Mesothelial cell of epicardium (in vitro differentiated cells): ENCODE measurements at regions not wholly inside any gene's neighbourhood (a gene's known extent, or its start where the extent isn't known, plus 50 kb on each side); places are given as distances from the start of the nearest gene placed in this dataset.

Experiments
- DNase-seq, 2 experiments: peaks; one replicate each; pipeline ENCODE4 v3.0.0; 2021; ENCODE audit warnings: low spot score in 2 of 2; ENCODE audit not compliant: unreplicated experiment in 2 of 2
- H3K27ac Mint-ChIP-seq: 2 replicates; pipeline ENCODE4 v1.8.0; 2021; ENCODE audit warnings: mixed read lengths
- H3K27me3 Mint-ChIP-seq: 2 replicates; pipeline ENCODE4 v1.8.0; 2021; ENCODE audit warnings: low read depth, mixed read lengths
- H3K36me3 Mint-ChIP-seq: 2 replicates; pipeline ENCODE4 v1.8.0; 2021; ENCODE audit warnings: mixed read lengths
- H3K4me1 Mint-ChIP-seq: 2 replicates; pipeline ENCODE4 v1.8.0; 2021; ENCODE audit warnings: mixed read lengths
- H3K4me3 Mint-ChIP-seq: 2 replicates; pipeline ENCODE4 v1.8.0; 2021; ENCODE audit warnings: mild to moderate bottlenecking, moderate library complexity, mixed read lengths
- H3K9me3 Mint-ChIP-seq: 2 replicates; pipeline ENCODE4 v1.8.0; 2021; ENCODE audit warnings: mixed read lengths
- TF ChIP-seq, protein P1 (sequence below): fragments of 200-600 bp; sonication (generic); IDR thresholded peaks from one replicate; pipeline ENCODE4 v1.5.0; 2021; ENCODE audit warnings: antibody characterized with exemption; ENCODE audit not compliant: unreplicated experiment

DNA sequence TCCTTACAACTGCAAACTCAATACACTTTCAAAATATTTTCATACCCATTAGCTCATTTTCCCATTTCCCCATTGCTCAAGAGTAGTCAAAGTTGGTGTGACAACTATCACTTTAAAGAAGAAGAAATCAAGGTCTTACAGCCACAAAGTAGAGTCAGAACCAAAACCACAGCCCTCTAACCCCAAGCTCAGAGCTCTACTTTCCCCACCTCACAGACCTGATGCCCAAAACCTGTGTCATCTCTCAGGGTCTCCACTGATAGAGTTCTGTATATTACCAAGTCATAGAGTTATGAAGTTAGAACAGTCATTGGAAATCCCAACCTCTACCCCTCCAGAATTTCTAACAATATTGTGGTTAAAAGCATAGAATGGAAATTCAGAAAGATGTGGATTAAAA is 505.8 kb downstream of the RAB28 start:
- H3K9me3 Mint-ChIP-seq, result peaks cover 23% of the 10 kb centered on the region
- no peaks in the 10 kb centered on the region for H3K36me3 Mint-ChIP-seq
- DNase-seq, result no peak
- no peak overlapping the region for H3K27ac Mint-ChIP-seq
- H3K4me1 Mint-ChIP-seq, result no peaks in the 10 kb centered on the region
- peaks cover 2% of the 10 kb centered on the region for H3K27me3 Mint-ChIP-seq
- TF ChIP-seq, protein P1, sequence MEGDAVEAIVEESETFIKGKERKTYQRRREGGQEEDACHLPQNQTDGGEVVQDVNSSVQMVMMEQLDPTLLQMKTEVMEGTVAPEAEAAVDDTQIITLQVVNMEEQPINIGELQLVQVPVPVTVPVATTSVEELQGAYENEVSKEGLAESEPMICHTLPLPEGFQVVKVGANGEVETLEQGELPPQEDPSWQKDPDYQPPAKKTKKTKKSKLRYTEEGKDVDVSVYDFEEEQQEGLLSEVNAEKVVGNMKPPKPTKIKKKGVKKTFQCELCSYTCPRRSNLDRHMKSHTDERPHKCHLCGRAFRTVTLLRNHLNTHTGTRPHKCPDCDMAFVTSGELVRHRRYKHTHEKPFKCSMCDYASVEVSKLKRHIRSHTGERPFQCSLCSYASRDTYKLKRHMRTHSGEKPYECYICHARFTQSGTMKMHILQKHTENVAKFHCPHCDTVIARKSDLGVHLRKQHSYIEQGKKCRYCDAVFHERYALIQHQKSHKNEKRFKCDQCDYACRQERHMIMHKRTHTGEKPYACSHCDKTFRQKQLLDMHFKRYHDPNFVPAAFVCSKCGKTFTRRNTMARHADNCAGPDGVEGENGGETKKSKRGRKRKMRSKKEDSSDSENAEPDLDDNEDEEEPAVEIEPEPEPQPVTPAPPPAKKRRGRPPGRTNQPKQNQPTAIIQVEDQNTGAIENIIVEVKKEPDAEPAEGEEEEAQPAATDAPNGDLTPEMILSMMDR, result no peak
- H3K4me3 Mint-ChIP-seq, result no peak overlapping the region

DNA sequence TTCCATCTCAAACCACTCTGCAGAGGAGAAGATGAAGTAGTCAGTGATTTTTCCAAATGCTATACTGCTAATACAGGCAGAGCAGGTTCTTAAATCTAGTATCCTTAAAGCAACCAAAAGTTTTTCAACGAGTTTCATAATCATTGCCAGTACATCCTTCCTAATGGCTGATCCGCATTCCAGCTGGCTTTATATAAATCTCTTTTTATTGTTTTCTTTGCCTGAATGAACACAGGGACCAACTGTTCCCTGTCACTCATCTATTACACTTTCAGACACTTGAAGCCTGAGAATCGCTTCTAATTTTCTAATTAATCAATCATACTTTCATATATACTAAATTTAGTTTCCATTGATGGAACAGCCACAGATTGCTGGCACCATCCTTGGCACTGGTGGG is 508.6 kb downstream of the RAB28 start:
- Mint-ChIP-seq H3K4me1 (no peaks in the 10 kb centered on the region), H3K9me3 (peaks cover 8% of the 10 kb centered on the region), H3K27me3 (peaks cover 2% of the 10 kb centered on the region), H3K27ac (no peak overlapping the region), H3K36me3 (no peaks in the 10 kb centered on the region), H3K4me3 (no peak overlapping the region)
- TF ChIP-seq, protein P1, result no peak
- DNase-seq, result no peak

DNA sequence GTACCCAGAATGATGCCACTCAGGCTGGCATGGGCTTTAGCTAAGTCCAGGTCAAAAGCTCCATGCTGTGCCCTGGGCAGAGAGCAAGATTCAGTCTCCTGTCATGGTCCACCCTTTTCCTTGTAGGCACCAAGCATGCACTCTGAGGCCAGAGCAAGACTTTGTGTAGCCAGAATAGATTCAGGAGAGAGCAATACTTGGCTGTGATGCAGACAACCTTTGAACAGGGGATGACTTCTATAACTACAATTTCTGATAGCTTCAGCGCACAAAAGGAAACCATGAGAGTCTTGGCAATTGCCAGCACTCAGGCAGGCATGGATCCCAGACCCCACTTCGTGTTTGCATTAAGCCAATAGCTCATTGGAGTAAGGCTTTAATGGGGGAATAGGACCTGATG is 510.6 kb downstream of the RAB28 start:
- DNase-seq, result no peak
- Mint-ChIP-seq H3K27me3 (peaks cover 2% of the 10 kb centered on the region), H3K9me3 (peaks cover 8% of the 10 kb centered on the region), H3K4me3 (no peak overlapping the region), H3K27ac (no peak overlapping the region), H3K36me3 (no peaks in the 10 kb centered on the region), H3K4me1 (no peaks in the 10 kb centered on the region)
- TF ChIP-seq, protein P1, result no peak

DNA sequence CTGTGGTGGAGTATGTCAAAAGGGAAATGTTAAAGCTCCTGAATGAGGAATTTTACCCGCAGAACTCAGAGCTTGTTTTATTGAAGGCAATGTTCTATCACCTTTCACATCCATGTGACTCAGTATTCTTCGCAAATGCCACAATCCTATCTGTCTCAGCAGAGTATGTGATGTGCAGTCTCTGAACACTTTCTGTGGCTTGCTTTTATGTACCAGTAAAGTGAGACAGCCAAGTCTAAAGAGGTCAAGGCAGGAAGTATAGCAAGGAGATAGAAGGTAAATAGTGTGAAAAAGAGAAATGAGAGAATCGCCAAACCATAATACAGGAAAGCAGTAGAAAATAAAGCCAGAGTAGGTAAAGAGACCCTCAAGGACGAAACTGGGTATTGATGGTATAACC is 515.8 kb downstream of the RAB28 start:
- no peak overlapping the region for H3K4me3 Mint-ChIP-seq
- H3K27ac Mint-ChIP-seq, result no peak overlapping the region

DNA sequence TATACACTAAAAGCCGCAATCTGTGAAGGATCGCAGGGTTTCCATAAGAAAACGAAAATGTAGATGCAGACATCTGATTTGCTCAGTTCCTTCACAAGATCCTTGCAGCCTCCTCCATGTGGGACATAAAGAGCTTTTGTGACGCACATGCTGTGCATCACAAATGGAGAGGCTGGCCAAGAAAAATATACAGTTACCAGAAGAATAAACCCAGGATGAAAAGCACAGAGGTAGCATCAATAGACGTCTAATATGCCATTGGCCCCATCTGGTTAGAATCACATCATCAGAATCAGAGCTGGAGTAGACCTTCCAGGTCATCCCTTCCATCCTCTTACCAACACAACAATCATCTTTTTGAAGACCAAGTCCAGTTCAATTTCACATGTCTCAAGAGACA is 517.4 kb downstream of the RAB28 start:
- DNase-seq, result no peak
- Mint-ChIP-seq H3K36me3 (no peaks in the 10 kb centered on the region), H3K27me3 (no peaks in the 10 kb centered on the region), H3K27ac (no peak overlapping the region), H3K9me3 (no peaks in the 10 kb centered on the region), H3K4me1 (peaks cover 5% of the 10 kb centered on the region), H3K4me3 (no peak overlapping the region)
- TF ChIP-seq, protein P1, result no peak

More for the DNA sequence above, 515.8 kb downstream of the RAB28 start:
- TF ChIP-seq, protein P1, result no peak
- no peaks in the 10 kb centered on the region for H3K9me3 Mint-ChIP-seq
- H3K36me3 Mint-ChIP-seq, result no peaks in the 10 kb centered on the region
- peaks cover 5% of the 10 kb centered on the region for H3K4me1 Mint-ChIP-seq
- no peaks in the 10 kb centered on the region for H3K27me3 Mint-ChIP-seq
- no peak for DNase-seq

DNA sequence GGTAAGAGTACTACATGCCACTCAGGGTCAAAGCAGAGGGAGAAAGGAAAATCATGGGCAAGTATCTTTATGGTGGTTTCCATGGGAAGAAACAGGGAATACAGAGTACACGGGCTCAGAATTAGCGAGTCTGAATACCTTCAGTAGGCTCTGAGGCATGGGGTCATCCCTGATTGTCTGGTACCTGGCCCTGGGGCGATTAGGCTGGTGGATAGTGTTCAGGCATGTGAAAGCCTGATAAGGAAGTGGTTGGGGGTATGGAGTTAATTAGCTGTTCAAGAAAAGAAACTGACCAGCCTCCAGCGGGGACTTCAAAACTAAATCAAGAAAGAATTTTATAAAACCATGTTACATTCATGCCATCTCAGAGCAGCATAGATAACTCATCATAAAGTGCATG is 518.8 kb downstream of the RAB28 start:
- H3K27me3 Mint-ChIP-seq, result no peaks in the 10 kb centered on the region
- TF ChIP-seq, protein P1, result no peak
- H3K27ac Mint-ChIP-seq, result no peak overlapping the region
- no peaks in the 10 kb centered on the region for H3K36me3 Mint-ChIP-seq
- H3K9me3 Mint-ChIP-seq, result no peaks in the 10 kb centered on the region
- H3K4me3 Mint-ChIP-seq, result no peak overlapping the region
- peaks cover 5% of the 10 kb centered on the region for H3K4me1 Mint-ChIP-seq
- no peak for DNase-seq
